ENCODE measurements at regions not wholly inside any gene's neighbourhood (a gene's known extent, or its start where the extent isn't known, plus 50 kb on each side); places are given as distances from the start of the nearest gene placed in this dataset.

- DNase-seq (no peak), ATAC-seq (ENCODE audit: insufficient read depth, low FRiP score) (no peak)
- H3K9ac ChIP-seq (ENCODE audit: insufficient read depth in 1 of 2, low read length in 2 of 2) = no peak overlapping the region
- no peak overlapping the region for H3K4me3 ChIP-seq
- 77 to 96% methylated on average over 1 of the region's 1 CpG for WGBS, 2 donors
- no peaks in the 10 kb centered on the region for H3K9me3 ChIP-seq (ENCODE audit: control insufficient read depth in 4 of 4, insufficient read depth in 3 of 4, low read length in 3 of 4)
- H3K27ac ChIP-seq (ENCODE audit: low read depth in 1 of 2, low read length in 1 of 2) = no peak overlapping the region
- no peaks in the 10 kb centered on the region for H3K36me3 ChIP-seq (ENCODE audit: control insufficient read depth in 4 of 4, insufficient read depth in 4 of 4, low read length in 4 of 4)
- H3K4me1 ChIP-seq (ENCODE audit: control insufficient read depth in 5 of 5, insufficient read depth in 5 of 5, low read length in 5 of 5) = peaks cover 0 to 3% (median 0%) of the 10 kb centered on the region in 5 donors
- H3K27me3 ChIP-seq (ENCODE audit: control insufficient read depth in 3 of 3, insufficient read depth in 3 of 3, low read length in 2 of 3) = peaks cover 0 to 2% (median 0%) of the 10 kb centered on the region in 3 donors
- TF ChIP-seq, protein P1, sequence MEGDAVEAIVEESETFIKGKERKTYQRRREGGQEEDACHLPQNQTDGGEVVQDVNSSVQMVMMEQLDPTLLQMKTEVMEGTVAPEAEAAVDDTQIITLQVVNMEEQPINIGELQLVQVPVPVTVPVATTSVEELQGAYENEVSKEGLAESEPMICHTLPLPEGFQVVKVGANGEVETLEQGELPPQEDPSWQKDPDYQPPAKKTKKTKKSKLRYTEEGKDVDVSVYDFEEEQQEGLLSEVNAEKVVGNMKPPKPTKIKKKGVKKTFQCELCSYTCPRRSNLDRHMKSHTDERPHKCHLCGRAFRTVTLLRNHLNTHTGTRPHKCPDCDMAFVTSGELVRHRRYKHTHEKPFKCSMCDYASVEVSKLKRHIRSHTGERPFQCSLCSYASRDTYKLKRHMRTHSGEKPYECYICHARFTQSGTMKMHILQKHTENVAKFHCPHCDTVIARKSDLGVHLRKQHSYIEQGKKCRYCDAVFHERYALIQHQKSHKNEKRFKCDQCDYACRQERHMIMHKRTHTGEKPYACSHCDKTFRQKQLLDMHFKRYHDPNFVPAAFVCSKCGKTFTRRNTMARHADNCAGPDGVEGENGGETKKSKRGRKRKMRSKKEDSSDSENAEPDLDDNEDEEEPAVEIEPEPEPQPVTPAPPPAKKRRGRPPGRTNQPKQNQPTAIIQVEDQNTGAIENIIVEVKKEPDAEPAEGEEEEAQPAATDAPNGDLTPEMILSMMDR (IDR thresholded peaks at IDR 0.05; ENCODE audit: control extremely low read depth, extremely low read depth) = no peak
Measured at GRCh38 chr2:198401644-198402043, 597.3 kb downstream of the PLCL1 start.

DNA sequence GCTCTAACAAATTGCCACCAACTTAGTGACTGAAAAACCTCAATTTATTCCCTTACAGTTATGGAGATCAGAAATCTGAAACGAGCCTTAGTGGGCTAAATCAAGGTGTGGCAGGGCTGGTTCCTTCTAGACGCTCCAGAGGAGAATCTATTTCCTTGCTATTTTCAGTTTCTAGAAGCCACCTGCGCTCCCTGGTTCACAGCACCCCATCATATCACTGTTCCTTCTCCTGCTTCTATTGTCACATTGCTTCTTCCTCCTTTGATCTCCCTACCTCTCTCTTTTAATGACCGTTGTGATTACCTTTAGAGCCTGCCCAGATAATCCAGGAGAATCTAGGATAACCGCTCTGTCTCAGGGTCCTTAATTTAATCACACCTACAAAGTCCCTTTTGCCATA, 596.6 kb downstream of the PLCL1 start:
- Histone ChIP-seq H3K27me3 (ENCODE audit: control insufficient read depth in 3 of 3, insufficient read depth in 3 of 3, low read length in 2 of 3) (peaks cover 0 to 2% (median 0%) of the 10 kb centered on the region in 3 donors), H3K9ac (ENCODE audit: insufficient read depth in 1 of 2, low read length in 2 of 2) (no peak overlapping the region), H3K9me3 (ENCODE audit: control insufficient read depth in 4 of 4, insufficient read depth in 3 of 4, low read length in 3 of 4) (no peaks in the 10 kb centered on the region), H3K4me1 (ENCODE audit: control insufficient read depth in 5 of 5, insufficient read depth in 5 of 5, low read length in 5 of 5) (peaks cover 0 to 3% (median 0%) of the 10 kb centered on the region in 5 donors), H3K4me3 (no peak overlapping the region), H3K27ac (ENCODE audit: low read depth in 1 of 2, low read length in 1 of 2) (no peak overlapping the region), H3K36me3 (ENCODE audit: control insufficient read depth in 4 of 4, insufficient read depth in 4 of 4, low read length in 4 of 4) (no peaks in the 10 kb centered on the region)
- DNase-seq (no peak), ATAC-seq (ENCODE audit: insufficient read depth, low FRiP score) (no peak)
- TF ChIP-seq, protein P1 (IDR thresholded peaks at IDR 0.05; ENCODE audit: control extremely low read depth, extremely low read depth) = no peak
- 60 to 69% methylated on average over 5 of the region's 5 CpGs for WGBS, 2 donors

- ATAC-seq (ENCODE audit: insufficient read depth, low FRiP score) = no peak
Measured at GRCh38 chr2:198394208-198394607, 589.8 kb downstream of the PLCL1 start.

More at GRCh38 chr2:198394208-198394607, 589.8 kb downstream of the PLCL1 start:
- no peaks in the 10 kb centered on the region for H3K27me3 ChIP-seq (ENCODE audit: control insufficient read depth in 3 of 3, insufficient read depth in 3 of 3, low read length in 2 of 3)
- H3K4me1 ChIP-seq (ENCODE audit: control insufficient read depth in 5 of 5, insufficient read depth in 5 of 5, low read length in 5 of 5) = no peaks in the 10 kb centered on the region
- no peak overlapping the region for H3K9ac ChIP-seq (ENCODE audit: insufficient read depth in 1 of 2, low read length in 2 of 2)
- H3K9me3 ChIP-seq (ENCODE audit: control insufficient read depth in 4 of 4, insufficient read depth in 3 of 4, low read length in 3 of 4) = no peaks in the 10 kb centered on the region
- TF ChIP-seq, protein P1 (IDR thresholded peaks at IDR 0.05; ENCODE audit: control extremely low read depth, extremely low read depth) = no peak
- H3K36me3 ChIP-seq (ENCODE audit: control insufficient read depth in 4 of 4, insufficient read depth in 4 of 4, low read length in 4 of 4) = no peaks in the 10 kb centered on the region
- no peak overlapping the region for H3K4me3 ChIP-seq
- H3K27ac ChIP-seq (ENCODE audit: low read depth in 1 of 2, low read length in 1 of 2) = no peak overlapping the region
- DNase-seq = no peak
- WGBS, 2 donors = 65 to 93% methylated on average over 2 of the region's 2 CpGs
